HUES6 (cell line): ENCODE measurements at regions not wholly inside any gene's neighbourhood (a gene's known extent, or its start where the extent isn't known, plus 50 kb on each side); places are given as distances from the start of the nearest gene placed in this dataset.

Source experiments
- H3K27ac ChIP-seq: 2 replicates; pipeline ENCODE4 v1.7.0; 2013; ENCODE audit warnings: low read depth, mild to moderate bottlenecking, low read length, inconsistent platforms
- H3K27me3 ChIP-seq: 2 replicates; pipeline ENCODE4 v1.6.1; 2013; ENCODE audit warnings: low read length; ENCODE audit not compliant: control insufficient read depth, insufficient read depth
- H3K36me3 ChIP-seq: 2 replicates; pipeline ENCODE4 v1.6.1; 2013; ENCODE audit warnings: low read length; ENCODE audit not compliant: control insufficient read depth, insufficient read depth
- H3K4me1 ChIP-seq: 2 replicates; pipeline ENCODE4 v1.6.1; 2013; ENCODE audit warnings: low read length; ENCODE audit not compliant: control insufficient read depth, insufficient read depth
- H3K4me3 ChIP-seq: 2 replicates; pipeline ENCODE4 v1.5.1; 2013; ENCODE audit warnings: low read depth, low read length
- H3K9ac ChIP-seq: one replicate; pipeline ENCODE4 v1.6.1; 2013; ENCODE audit warnings: mild to moderate bottlenecking, low read length
- H3K9me3 ChIP-seq: 2 replicates; pipeline ENCODE4 v1.6.1; 2013; ENCODE audit warnings: low read depth, low read length; ENCODE audit not compliant: control insufficient read depth, insufficient read depth

DNA sequence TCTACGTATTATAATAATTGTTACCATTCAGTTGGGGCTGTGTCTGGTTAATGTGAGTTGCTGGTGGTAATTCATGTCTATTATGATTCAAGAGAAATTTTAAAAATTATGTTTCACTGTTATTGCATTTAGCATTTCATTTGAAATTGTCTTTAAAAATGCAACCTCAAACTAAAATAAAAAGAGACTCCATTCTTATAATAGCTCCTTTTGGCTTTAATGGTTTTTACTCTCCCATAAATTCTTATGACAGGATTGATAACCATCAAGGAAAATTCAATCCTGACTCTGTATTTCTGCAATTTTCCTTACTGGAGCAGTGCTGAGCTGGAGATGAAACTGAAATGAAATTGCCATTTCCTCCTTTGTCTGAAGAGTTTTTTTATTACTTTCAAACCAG is 262.7 kb downstream of the REEP3 start:
- Histone ChIP-seq H3K36me3 (no peaks in the 10 kb centered on the region), H3K9me3 (no peaks in the 10 kb centered on the region), H3K27ac (no peak overlapping the region), H3K9ac (no peak overlapping the region), H3K27me3 (no peaks in the 10 kb centered on the region), H3K4me3 (no peak overlapping the region), H3K4me1 (no peaks in the 10 kb centered on the region)

DNA sequence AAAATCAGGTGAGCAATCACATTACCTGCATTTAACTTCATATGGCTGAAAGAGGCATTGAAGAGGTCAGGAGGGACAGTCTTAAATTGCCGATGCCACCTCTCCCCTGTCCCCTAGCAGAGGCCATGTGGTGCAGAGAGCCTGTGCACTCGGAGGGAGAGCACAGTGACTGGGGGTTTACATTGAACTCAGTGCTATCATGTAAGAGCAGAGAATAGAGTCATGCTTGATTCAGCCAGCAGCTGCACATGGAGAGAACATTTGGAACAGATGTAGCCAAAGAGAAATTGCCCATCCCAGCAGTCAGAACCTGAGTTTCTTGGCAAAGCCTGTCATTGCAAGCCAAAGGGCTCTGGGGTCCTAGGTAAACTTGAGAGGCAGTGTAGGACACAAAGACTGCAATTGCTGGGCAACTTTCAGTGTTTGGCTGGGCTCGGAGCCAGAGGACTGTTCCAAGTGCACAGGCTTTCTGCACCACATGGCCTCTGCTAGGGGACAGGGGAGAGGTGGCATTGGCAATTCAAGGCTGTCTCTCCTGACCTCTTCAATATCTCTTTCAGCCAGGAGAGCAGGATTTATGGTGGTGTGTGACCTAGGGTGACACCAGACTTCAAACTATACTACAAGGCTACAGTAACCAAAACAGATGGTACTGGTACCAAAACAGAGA is 267.1 kb downstream of the REEP3 start:
- Histone ChIP-seq H3K4me1 (no peaks in the 10 kb centered on the region), H3K9me3 (no peaks in the 10 kb centered on the region), H3K4me3 (no peak overlapping the region), H3K9ac (no peak overlapping the region), H3K27ac (no peak overlapping the region), H3K36me3 (no peaks in the 10 kb centered on the region), H3K27me3 (no peaks in the 10 kb centered on the region)

DNA sequence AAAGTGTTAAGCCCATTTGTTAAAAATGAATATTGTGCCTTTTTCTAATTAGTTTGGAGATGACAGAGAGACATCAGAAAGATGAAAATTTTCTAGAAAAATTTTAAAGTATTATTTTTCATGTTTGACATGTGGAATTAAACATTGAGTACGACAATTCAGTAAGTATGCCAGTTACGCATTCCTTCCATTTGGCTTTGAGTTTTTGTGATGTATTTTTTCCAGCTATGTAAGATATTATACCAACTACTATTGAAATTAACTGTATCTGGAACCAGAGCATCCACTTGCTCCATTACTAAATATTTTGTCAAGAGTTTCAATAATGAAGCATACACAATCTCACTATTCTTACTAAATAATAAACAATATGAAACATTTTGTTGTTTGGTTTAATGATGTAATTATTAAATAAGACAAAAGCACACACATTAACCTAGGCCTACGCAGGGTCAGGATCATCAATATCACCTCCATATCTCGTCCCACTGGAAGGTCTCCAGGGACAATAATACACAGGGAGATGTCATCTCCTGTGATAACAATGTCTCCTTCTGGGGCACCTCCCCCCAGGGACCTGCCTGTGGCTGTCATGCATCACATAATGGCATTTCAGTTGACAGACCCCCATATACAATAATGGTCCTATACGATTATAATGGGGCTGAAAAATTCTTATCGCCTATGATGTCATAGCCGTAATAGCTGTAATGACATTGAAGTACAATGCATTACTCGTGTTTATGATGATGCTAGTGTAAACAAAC is 274.1 kb downstream of the REEP3 start:
- Histone ChIP-seq H3K36me3 (no peaks in the 10 kb centered on the region), H3K27ac (no peak overlapping the region), H3K9me3 (no peaks in the 10 kb centered on the region), H3K4me1 (peaks cover 8% of the 10 kb centered on the region; the same call in 1 of the 2 replicates), H3K9ac (no peak overlapping the region), H3K4me3 (no peak overlapping the region), H3K27me3 (no peaks in the 10 kb centered on the region)

DNA sequence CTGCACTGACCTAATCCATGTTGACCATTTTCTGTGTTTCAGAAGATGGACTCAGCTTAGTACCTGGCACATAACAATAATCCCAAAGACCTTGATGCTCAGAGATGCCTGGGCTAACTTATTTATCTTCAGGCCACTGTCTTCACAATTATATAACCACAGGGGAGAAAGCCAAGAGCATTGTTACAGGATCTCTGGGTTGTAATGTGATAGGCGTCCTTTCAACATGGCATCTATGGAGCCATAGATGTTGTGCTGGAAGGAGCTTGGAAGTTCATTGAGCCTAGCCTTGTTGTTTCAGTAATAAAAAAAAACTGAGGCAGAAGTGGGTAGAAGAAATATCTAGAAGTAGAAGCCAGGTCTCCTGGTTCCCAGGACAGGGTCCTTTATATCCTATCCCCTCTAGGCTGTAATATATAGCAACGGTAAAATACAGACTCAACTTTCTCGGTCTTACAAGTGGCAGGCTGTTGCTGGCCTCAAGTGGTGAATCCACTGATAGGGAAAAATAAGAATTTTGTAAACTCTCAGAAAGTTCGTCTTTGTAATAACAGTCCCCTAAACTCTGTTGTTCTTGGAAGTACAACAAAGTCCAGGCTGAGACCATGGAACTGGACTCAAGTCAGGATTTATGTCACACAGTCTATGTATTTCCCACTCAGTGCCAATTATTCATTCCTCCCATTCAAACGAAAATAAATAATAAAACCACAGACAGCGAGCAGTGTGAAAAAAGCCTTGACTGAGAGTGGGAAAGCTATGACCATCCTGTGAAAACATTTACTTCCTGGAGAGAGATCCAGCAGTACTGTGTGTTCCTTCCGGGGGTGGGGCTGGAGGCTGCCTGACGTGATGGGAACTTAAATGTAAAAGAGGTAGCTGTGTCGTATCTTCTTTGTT is 277.6 kb downstream of the REEP3 start:
- no peaks in the 10 kb centered on the region for H3K9me3 ChIP-seq
- no peak overlapping the region for H3K9ac ChIP-seq
- no peaks in the 10 kb centered on the region for H3K27me3 ChIP-seq
- no peak overlapping the region for H3K4me3 ChIP-seq
- no peaks in the 10 kb centered on the region for H3K36me3 ChIP-seq
- no peak overlapping the region for H3K27ac ChIP-seq
- peaks cover 8% of the 10 kb centered on the region; the same call in 1 of the 2 replicates for H3K4me1 ChIP-seq

DNA sequence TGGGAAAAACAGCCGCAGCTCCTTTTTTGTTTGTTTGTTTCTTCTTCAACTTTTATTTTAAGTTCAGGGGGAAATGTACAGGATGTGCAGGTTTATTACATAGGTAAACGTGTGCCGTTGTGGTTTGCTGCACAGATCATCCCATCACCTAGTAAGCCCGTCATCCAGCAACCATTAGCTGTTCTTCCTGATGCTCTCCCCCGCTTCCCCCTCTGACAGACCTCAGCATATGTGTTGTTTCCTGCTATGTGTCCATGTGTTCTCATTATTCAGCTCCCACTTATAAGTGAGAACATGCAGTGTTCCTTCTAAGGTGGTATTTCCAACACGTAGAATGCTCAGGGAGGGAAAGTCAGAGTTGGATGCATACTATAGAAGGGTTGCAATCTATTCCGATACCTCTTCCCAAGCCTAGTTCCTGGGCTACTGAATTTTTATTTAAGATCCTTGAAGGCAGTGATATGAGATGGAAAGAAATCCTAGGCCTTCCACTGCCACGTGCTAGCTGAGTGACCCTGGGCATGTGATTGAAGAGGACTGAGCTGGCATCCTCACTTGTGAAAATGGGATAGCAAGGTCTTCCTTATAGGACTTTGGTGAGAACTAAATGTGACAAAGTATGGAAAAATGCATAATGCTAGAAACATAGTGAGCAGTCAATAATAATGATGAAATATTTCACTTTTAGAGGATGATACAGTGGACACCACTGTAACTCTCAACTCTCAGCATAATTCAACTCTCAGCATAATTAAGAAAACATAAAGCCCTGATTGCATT is 278.5 kb downstream of the REEP3 start:
- H3K4me3 ChIP-seq, result no peak overlapping the region
- no peak overlapping the region for H3K27ac ChIP-seq
- H3K9me3 ChIP-seq, result no peaks in the 10 kb centered on the region
- no peaks in the 10 kb centered on the region for H3K36me3 ChIP-seq
- H3K4me1 ChIP-seq, result peaks cover 8% of the 10 kb centered on the region; the same call in 1 of the 2 replicates
- H3K27me3 ChIP-seq, result no peaks in the 10 kb centered on the region
- H3K9ac ChIP-seq, result no peak overlapping the region

DNA sequence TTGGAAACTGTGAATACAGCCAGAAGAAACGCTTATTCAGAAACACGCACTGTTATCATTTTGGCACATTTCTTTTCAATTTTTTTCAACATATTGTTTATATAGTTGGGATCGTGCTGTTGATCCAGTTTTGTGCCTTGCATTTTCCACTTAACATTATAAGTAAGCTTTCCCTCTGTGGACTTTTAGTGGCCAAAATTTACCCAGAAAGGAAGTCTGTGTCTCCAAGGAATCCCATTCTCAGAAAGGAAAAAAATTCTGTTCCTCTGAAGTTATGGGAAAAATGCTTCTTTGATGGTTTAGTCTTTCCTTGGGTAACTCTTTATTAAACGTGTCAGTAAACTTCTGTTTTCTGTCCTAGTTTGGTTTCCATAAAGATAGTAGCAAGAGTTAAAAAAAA is 280.0 kb downstream of the REEP3 start:
- no peak overlapping the region for H3K4me3 ChIP-seq
- H3K27me3 ChIP-seq, result no peaks in the 10 kb centered on the region
- no peaks in the 10 kb centered on the region for H3K36me3 ChIP-seq
- H3K4me1 ChIP-seq, result peaks cover 8% of the 10 kb centered on the region; the same call in 1 of the 2 replicates
- H3K9me3 ChIP-seq, result peaks cover 2% of the 10 kb centered on the region; the same call in 1 of the 2 replicates
- H3K27ac ChIP-seq, result no peak overlapping the region
- no peak overlapping the region for H3K9ac ChIP-seq

DNA sequence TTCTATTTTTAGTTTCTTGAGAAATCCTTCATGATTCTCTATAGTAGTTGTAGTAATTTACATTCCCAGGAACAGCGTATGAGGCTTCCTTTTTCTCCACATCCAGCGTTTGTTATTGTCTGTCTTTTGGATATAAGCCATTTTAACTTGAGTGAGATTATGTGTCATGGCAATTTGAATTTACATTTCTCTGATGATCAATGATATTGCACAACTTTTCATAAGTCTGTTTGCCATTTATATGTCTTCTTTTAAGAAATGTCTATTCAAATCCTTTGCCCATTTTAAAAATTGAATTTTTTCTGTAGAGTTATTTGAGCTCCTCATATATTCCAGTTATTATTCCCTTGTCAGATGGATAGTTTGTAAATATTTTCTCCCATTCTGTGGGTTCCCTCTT is 285.1 kb downstream of the REEP3 start:
- Histone ChIP-seq H3K4me1 (no peaks in the 10 kb centered on the region), H3K36me3 (no peaks in the 10 kb centered on the region), H3K9ac (no peak overlapping the region), H3K9me3 (peaks cover 6% of the 10 kb centered on the region; the same call in 1 of the 2 replicates), H3K4me3 (no peak overlapping the region), H3K27ac (no peak overlapping the region), H3K27me3 (no peaks in the 10 kb centered on the region)

DNA sequence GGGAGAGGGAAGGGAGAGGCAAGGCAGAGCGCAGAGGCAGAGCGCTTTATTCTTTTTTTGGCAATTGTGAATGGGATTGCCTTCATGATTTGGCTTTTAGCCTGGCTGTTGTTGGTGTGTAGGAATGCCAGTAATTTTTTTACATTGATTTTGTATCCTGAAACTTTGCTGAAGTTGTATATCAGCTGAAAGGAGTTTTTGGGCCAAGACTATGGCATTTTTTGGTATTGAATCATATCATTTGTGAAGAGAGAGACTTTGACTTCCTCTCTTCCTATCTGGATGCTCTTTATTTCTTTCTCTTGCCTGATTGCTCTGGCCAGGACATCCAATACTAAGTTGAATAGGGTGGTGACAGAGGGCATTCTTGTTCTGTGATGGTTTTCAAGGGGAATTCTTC is 291.3 kb downstream of the REEP3 start:
- Histone ChIP-seq H3K36me3 (no peaks in the 10 kb centered on the region), H3K4me1 (no peaks in the 10 kb centered on the region), H3K9ac (no peak overlapping the region), H3K27me3 (no peaks in the 10 kb centered on the region), H3K9me3 (peaks cover 6% of the 10 kb centered on the region; the same call in 1 of the 2 replicates), H3K4me3 (no peak overlapping the region), H3K27ac (no peak overlapping the region)

DNA sequence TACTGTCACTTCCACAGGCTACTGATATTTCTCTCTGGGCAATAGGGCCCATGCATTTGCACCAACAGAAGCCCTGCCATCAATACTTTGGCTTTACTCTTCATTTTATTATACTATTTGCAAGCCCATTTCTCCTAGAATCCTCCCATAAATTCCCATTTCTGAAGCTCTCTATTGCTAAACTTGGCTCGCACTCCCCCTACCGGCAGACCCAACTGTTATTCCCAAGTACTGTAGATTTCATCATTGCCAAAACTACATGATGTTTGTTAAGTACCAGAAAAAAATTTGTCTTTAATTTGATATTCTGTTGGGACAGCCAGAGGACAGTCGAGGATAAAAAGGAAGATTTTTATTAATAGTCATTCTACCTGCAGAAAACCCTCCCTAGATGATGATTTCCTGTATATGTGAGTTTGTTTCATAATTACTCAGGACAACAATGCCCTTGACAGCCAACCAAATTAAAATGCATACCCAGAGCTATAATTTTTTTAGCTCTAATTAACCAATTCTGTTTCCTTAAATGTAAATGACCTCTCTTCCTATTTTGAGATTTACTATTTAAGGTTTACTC is 298.6 kb downstream of the REEP3 start:
- H3K36me3 ChIP-seq, result no peaks in the 10 kb centered on the region
- no peak overlapping the region for H3K9ac ChIP-seq
- no peaks in the 10 kb centered on the region for H3K4me1 ChIP-seq
- no peak overlapping the region for H3K27ac ChIP-seq
- no peaks in the 10 kb centered on the region for H3K9me3 ChIP-seq
- H3K27me3 ChIP-seq, result no peaks in the 10 kb centered on the region
- H3K4me3 ChIP-seq, result no peak overlapping the region

DNA sequence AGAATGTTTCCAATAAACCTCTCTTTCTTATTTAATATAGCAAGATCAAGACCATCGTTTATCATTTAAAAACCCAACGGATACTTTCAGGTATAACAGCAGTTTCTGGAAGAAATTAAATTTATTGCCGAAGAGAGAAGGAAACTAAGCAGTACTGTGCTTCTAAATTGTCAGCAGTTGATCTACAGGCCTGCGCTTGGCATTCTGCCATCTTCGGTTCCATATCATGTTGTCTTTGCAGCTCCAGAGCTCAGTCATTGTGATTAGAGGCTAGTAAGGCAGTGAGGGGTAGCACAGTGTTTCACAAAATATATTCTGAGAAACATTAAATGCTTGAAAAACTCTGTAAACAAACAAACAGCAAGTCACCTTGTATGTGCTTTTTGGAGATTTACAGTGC is 301.3 kb downstream of the REEP3 start:
- no peak overlapping the region for H3K27ac ChIP-seq
- no peaks in the 10 kb centered on the region for H3K27me3 ChIP-seq
- H3K36me3 ChIP-seq, result no peaks in the 10 kb centered on the region
- H3K4me1 ChIP-seq, result no peaks in the 10 kb centered on the region
- no peaks in the 10 kb centered on the region for H3K9me3 ChIP-seq
- H3K9ac ChIP-seq, result no peak overlapping the region
- H3K4me3 ChIP-seq, result no peak overlapping the region
